ENCODE measurements at regions not wholly inside any gene's neighbourhood (a gene's known extent, or its start where the extent isn't known, plus 50 kb on each side); places are given as distances from the start of the nearest gene placed in this dataset.

DNA sequence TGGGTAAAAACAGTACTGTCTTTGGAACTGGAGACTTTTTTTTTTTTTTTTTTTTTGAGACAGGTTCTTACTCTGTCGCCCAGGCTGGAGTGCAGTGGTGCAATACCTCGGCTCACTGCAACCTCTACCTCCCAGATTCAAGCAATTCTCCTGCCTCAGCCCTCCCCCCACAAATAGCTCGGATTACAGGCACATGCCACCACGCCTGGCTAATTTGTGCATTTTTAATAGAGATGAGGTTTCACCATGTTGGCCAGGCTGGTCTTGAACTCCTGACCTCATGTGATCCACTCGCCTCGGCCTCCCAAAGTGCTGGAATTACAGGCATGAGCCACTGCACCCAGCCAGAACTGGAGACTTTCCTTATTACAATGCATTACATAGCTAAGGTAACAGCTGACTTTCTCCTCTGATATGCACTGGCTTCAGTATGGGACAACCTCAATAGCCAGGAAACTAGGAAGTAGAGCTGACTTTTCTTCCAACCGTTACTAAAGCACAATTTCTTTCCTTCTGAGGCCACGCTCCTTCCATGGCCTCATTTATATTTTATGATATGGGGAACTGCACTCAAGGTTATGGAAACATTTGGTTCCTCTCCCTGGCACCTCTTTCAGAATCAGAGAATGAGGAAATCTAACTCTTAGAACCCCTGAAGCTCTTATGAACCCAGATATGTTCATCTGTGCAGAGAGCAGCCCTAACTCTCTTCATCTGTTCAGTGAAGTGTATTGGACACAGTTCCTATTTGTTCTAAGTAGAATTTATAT lies 53.5 kb upstream of the FAM9B start:
- Histone ChIP-seq H4K20me1 (ENCODE audit: low read depth, low read length) (no peaks in the 10 kb centered on the region), H3K27ac (ENCODE audit: low read depth, low read length) (no peak overlapping the region), H3K4me3 (ENCODE audit: insufficient read depth, low read length, poor library complexity, severe bottlenecking) (no peak overlapping the region), H3F3A (ENCODE audit: insufficient read depth) (no peaks in the 10 kb centered on the region), H3K4me2 (ENCODE audit: low read depth, low read length, poor library complexity, severe bottlenecking) (no peak overlapping the region), H3K36me3 (ENCODE audit: low read length) (no peaks in the 10 kb centered on the region), H3K9me3 (ENCODE audit: insufficient read depth, low read length) (no peaks in the 10 kb centered on the region), H3K9ac (ENCODE audit: low read length) (no peak overlapping the region), H3K79me2 (ENCODE audit: insufficient read depth, low read length) (no peaks in the 10 kb centered on the region), H2AFZ (ENCODE audit: low read depth, low read length, severe bottlenecking) (no peak overlapping the region), H3K9me2 (replicated peaks; ENCODE audit: insufficient read depth, low read length) (no peaks in the 10 kb centered on the region), H3K27me3 (ENCODE audit: low read length) (no peaks in the 10 kb centered on the region)
- TF ChIP-seq, protein P1, sequence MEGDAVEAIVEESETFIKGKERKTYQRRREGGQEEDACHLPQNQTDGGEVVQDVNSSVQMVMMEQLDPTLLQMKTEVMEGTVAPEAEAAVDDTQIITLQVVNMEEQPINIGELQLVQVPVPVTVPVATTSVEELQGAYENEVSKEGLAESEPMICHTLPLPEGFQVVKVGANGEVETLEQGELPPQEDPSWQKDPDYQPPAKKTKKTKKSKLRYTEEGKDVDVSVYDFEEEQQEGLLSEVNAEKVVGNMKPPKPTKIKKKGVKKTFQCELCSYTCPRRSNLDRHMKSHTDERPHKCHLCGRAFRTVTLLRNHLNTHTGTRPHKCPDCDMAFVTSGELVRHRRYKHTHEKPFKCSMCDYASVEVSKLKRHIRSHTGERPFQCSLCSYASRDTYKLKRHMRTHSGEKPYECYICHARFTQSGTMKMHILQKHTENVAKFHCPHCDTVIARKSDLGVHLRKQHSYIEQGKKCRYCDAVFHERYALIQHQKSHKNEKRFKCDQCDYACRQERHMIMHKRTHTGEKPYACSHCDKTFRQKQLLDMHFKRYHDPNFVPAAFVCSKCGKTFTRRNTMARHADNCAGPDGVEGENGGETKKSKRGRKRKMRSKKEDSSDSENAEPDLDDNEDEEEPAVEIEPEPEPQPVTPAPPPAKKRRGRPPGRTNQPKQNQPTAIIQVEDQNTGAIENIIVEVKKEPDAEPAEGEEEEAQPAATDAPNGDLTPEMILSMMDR (IDR thresholded peaks at IDR 0.05; ENCODE audit: insufficient read depth, low read length, poor library complexity, severe bottlenecking): no peak
- no peak for TF ChIP-seq EZH2phosphoT487 (conservative IDR thresholded peaks at IDR 0.05; ENCODE audit: low read length)

DNA sequence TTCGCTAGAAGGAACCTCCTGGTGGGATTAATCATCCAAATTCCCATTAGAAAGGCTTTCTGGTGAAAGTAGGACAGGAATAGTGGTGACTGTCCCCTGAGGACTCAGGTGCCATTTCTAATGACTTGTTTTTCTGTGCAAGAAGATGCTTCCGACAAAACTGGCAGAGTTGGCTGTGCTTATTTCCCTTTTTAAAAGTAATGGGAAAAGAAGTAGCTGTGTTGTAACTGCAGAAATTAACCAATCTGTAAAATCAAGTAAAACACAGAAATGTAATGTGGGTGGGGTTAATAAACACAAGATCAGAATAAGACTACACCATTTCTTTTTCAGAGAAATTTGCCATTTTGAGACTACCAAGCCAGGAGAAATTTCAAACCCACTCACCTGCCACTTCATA lies 55.0 kb upstream of the FAM9B start:
- H3K9me3 ChIP-seq (ENCODE audit: insufficient read depth, low read length): no peaks in the 10 kb centered on the region
- no peaks in the 10 kb centered on the region for H3K79me2 ChIP-seq (ENCODE audit: insufficient read depth, low read length)
- no peaks in the 10 kb centered on the region for H3K27me3 ChIP-seq (ENCODE audit: low read length)
- H3K36me3 ChIP-seq (ENCODE audit: low read length): no peaks in the 10 kb centered on the region
- H3K9ac ChIP-seq (ENCODE audit: low read length): no peak overlapping the region
- H3K9me2 ChIP-seq (replicated peaks; ENCODE audit: insufficient read depth, low read length): no peaks in the 10 kb centered on the region
- no peak overlapping the region for H3K27ac ChIP-seq (ENCODE audit: low read depth, low read length)
- TF ChIP-seq, protein P1 (IDR thresholded peaks at IDR 0.05; ENCODE audit: insufficient read depth, low read length, poor library complexity, severe bottlenecking): no peak
- TF ChIP-seq EZH2phosphoT487 (conservative IDR thresholded peaks at IDR 0.05; ENCODE audit: low read length): no peak
- no peak overlapping the region for H3K4me2 ChIP-seq (ENCODE audit: low read depth, low read length, poor library complexity, severe bottlenecking)
- no peak overlapping the region for H2AFZ ChIP-seq (ENCODE audit: low read depth, low read length, severe bottlenecking)
- no peaks in the 10 kb centered on the region for H4K20me1 ChIP-seq (ENCODE audit: low read depth, low read length)
- H3K4me3 ChIP-seq (ENCODE audit: insufficient read depth, low read length, poor library complexity, severe bottlenecking): no peak overlapping the region
- H3F3A ChIP-seq (ENCODE audit: insufficient read depth): no peaks in the 10 kb centered on the region

DNA sequence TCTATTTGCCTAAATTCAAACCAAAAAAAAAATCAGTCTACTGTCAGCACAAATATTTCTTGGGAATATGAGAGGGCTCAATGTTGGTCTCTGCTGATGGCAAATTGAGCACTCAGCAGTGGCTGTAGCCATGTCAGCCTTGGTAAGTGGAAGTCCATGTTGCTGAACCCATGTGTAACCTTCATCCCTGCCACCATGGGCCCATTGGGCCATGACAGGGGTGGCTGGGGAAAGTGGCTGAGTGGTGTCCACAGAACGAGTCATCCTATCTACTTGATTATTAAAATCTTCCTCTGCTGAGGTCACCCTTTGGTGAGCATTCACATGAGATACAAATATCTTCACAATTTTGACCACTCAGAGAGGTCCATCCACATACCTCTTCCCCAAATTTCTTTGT lies 56.8 kb upstream of the FAM9B start:
- no peak for TF ChIP-seq EZH2phosphoT487 (conservative IDR thresholded peaks at IDR 0.05; ENCODE audit: low read length)
- TF ChIP-seq, protein P1 (IDR thresholded peaks at IDR 0.05; ENCODE audit: insufficient read depth, low read length, poor library complexity, severe bottlenecking): no peak
- Histone ChIP-seq H3K9me2 (replicated peaks; ENCODE audit: insufficient read depth, low read length) (no peaks in the 10 kb centered on the region), H4K20me1 (ENCODE audit: low read depth, low read length) (no peaks in the 10 kb centered on the region), H3K9ac (ENCODE audit: low read length) (no peak overlapping the region), H3K27me3 (ENCODE audit: low read length) (no peaks in the 10 kb centered on the region), H2AFZ (ENCODE audit: low read depth, low read length, severe bottlenecking) (no peak overlapping the region), H3K9me3 (ENCODE audit: insufficient read depth, low read length) (no peaks in the 10 kb centered on the region), H3K36me3 (ENCODE audit: low read length) (no peaks in the 10 kb centered on the region), H3K4me3 (ENCODE audit: insufficient read depth, low read length, poor library complexity, severe bottlenecking) (no peak overlapping the region), H3K4me2 (ENCODE audit: low read depth, low read length, poor library complexity, severe bottlenecking) (no peak overlapping the region), H3F3A (ENCODE audit: insufficient read depth) (no peaks in the 10 kb centered on the region), H3K27ac (ENCODE audit: low read depth, low read length) (no peak overlapping the region), H3K79me2 (ENCODE audit: insufficient read depth, low read length) (no peaks in the 10 kb centered on the region)

All from SU-DHL-6 (cell line).